ENCODE measurements at regions not wholly inside any gene's neighbourhood (a gene's known extent, or its start where the extent isn't known, plus 50 kb on each side); places are given as distances from the start of the nearest gene placed in this dataset.
A peak's percentile ranks its signal among the peaks of the same experiment; 100 is the strongest.

- DNase-seq (ENCODE audit: low read depth), result peak; percentile 31
Observed at GRCh38 chr9:90022474-90022873, 417.7 kb downstream of the GADD45G start.

- DNase-seq (ENCODE audit: low read depth), result no peak
Observed at GRCh38 chr9:90023861-90024260, 419.0 kb downstream of the GADD45G start.

DNA sequence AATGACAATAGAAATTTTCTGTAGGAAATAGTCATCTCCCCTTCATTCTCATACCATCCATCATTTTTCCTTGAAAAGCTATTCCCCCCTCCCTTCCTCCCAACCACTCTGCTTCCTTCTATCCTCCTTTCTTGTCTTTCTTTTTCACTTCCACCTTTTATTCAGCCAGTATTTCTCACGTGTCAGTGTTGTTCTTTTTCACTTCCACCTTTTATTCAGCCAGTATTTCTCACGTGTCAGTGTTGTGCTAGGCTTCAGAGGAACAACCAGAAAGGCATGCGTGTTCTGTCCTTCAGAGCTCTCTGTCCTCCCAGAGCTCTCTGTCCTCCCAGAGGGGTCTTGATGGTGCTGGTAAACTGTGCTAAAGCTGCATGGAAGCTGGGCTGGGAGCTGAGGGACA, 419.6 kb downstream of the GADD45G start:
- no peak for DNase-seq (ENCODE audit: low read depth)

GRCh38 chr9:90024823-90025222, 420.0 kb downstream of the GADD45G start:
- DNase-seq (ENCODE audit: low read depth), result no peak

DNA sequence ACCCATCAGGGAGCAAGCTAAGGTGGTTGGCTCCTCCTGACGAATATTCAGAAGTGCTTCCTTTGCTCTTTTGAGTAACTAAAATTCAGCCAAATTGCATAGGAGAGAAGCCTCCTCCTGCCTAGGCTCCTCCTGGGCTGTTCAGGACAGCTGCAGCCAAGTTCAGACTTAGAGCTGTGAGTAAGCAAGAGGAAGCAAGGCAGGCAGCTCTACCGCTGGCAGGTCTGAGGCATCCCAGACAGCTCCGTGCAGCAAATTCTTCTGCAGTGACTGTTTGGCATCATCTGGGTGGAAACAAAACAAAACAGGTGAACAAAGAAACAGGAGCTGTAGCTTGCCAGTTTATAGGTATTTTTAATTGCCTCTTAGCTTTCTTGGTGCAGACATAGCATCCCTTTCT, 421.0 kb downstream of the GADD45G start:
- DNase-seq (ENCODE audit: low read depth), result peak; percentile 73

DNA sequence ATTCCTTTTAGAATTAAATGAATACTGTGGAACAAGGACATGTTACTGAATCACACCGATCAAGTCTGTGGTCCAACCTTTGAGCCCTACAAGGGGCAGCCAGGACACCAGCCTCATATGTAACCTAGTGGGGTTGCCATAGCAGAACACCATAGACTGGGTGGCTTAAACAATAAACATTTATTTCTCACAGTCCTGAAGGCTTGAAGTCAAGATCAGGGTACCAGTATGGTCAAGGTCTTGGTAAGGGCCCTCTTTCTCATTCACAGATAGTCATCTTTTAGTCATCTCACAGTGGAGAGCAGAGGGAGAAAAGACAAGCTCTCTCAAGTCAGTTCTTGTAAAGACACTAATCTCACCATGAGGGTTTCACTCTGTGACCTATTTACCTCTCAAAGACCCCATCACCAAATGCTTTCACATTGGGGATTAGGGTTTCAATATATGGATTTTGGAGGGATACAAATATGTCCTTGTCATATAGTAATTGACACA, 422.5 kb downstream of the GADD45G start:
- no peak for DNase-seq (ENCODE audit: low read depth)

- DNase-seq (ENCODE audit: low read depth), result no peak
Observed at GRCh38 chr9:90029386-90029785, 424.6 kb downstream of the GADD45G start.

DNA sequence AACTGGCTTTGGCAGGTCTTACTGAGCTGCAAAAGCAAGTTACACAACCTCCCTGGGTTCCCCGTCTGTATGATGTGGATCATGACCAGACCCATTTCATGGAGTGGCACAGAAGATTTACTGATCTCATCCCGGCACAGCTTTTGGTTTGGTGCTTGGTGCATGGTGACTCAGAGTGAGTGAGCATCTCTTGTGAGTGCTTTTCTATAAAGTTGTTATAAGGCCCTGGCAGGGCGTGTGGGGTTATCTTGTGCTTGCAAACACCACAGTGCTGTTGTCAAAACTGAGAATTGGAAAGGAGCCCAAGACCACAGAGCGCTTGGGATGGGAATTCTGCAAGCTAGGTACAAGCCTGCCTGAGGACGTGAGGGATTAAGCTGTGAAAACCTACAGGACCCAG, 425.2 kb downstream of the GADD45G start:
- peak; percentile 77 for DNase-seq (ENCODE audit: low read depth)

DNA sequence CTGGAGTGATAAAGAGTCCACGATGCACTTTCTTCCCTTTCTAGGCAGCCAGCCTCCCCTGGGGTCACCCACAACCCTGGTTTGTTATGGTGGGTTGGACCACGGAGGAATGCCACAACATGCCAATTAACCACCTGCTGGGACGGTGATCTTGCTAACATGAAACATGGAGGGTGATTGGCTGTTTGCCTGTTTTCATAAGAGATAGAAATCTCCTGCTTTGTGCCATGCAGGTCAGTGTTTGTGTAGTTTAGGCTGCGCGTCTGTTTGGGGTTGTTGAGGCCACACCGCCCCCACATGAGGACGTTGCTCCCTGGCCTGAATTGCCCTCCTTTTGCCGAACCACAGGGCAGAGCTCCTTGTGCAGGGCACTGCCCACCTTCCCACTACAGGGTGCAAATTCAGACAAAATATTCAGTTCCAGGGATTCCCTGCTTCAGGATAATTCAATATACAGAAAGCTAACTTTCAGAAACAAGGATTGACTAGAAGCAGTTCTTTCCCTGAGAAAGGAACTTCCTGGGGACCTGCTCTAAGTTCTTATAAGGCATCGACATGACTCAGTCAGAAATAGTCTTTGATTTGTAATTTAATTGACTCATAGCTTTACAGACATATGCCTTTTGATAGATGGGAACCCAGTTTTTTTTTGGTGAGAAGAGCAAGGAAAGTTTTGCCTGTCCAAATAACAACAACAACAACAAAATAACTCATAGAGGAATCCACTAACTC, 427.6 kb downstream of the GADD45G start:
- peak; percentile 29 for DNase-seq (ENCODE audit: low read depth)

- DNase-seq (ENCODE audit: low read depth), result no peak
Observed at GRCh38 chr9:90033028-90033650, 428.3 kb downstream of the GADD45G start.

DNA sequence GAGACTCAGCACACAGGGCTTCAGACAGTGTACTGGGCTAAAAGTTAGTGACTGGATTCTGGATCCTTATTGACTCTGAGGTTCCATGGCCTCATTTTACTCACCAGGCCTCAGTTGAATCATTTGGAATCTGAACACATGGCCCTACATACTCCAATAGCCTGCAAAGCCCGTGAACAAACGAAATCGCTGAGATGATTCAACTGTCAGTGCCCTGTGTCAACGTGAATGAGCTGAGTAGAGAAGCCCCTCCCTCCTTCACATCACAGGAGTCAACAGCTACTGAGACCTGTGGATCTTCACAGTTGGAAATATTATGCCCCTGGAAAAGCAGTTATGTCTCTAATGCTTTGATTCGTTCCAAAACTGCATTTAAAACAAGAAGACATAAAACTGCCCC, 429.3 kb downstream of the GADD45G start:
- DNase-seq (ENCODE audit: low read depth), result no peak

DNA sequence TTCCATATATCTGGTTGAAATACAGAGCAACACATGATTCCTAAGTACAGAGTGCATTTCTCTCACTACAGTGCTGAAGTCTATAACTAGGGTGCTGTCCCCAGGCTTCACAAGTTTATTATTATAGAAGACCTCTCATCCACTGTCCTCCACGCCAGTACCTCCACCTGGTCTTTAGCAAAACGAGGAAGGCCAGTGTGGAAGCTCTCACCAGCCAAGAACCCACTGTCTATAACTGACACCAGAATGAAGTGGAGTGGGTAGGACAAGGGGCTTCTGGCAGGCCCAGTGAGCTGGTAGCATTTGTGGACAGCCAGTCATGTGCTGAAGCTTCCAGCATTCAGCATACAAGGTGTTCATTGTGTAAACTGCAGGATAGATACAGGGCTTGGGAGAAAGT, 430.7 kb downstream of the GADD45G start:
- no peak for DNase-seq (ENCODE audit: low read depth)

DNA sequence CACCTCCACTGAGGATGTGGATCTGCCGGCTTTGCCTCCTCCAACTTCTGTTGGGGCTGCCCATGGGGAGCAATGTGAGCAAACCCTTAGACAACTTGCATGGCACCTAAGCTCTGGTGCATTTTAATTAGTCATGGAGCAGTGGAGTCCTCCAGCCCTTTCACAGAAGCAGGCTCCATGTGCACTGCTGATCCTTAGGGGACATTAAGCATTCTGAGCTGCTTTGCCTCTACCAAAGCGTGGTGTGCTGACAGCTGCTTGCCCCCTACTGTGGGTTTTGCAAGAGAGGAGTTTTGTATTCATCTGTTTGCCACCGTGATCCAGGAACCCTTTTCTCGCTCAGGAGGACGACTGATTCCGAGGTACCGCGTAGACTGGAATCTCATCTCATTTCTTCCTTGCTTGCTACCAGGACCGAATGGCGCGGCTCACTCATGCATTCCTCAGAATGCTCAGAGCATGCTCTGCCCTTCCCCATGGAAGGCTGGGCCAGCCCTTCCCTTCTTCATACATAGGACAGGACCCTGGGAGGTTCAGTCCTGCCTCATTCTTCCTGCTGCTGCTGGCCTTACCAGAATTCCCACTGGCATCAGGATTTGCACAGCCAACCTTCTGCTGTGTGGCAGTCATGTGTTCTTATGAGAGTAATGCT, 432.5 kb downstream of the GADD45G start:
- no peak for DNase-seq (ENCODE audit: low read depth)

- DNase-seq (ENCODE audit: low read depth), result peak; percentile 62
Observed at GRCh38 chr9:90038763-90039162, 434.0 kb downstream of the GADD45G start.

- DNase-seq (ENCODE audit: low read depth), result peak; percentile 64
Observed at GRCh38 chr9:90044263-90044662, 439.5 kb downstream of the GADD45G start.

DNA sequence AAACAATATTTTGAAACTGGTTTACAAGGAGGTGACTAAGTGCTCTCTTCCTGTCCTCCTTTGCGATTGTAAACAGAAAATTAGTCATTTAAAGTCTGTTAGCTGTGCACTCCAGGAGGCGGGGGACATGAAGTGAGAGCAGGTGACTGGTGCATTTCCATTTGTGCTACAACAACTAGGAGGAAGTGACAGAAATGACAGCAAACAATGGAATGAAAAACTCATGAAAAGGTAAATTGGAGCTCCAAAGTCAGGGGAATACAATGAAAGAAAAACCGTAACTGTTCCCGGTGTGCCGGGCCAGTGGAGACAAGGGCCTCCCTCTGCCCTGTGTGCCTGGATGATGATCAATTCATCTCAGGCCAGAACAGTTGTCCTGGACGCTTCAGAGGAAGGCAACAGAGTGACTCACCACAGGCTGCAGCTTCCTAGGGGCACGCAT, 439.9 kb downstream of the GADD45G start:
- peak; percentile 87 for DNase-seq (ENCODE audit: low read depth)

DNA sequence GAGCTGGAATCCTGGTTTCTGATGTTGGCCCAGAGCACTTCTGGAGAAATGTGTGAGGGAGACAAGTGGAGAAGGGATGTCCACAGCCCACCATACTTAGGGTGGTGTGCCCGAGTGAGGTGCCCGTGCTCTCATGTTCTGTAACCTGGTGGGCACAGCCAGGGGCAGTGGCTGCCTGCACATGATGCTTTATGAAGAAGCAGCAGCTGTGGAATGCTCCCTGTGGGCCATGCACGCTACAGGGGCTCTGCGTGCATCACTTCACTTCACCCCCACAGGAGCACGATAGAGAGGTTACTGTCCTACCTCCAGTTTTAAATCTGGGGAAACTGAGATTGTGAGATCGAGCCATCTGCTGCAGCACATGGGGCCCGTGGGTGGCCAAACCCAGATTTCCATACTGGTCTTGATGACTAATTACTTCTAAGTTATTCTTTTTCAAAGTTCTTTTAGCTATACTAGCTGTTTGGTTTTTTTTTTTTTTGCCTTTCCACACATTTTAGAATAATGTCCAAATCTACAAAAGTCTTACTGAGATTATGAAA, 441.6 kb downstream of the GADD45G start:
- no peak for DNase-seq (ENCODE audit: low read depth)

- DNase-seq (ENCODE audit: low read depth), result no peak
Observed at GRCh38 chr9:90047828-90048227, 443.0 kb downstream of the GADD45G start.

- no peak for DNase-seq (ENCODE audit: low read depth)
Observed at GRCh38 chr9:90052366-90052765, 447.6 kb downstream of the GADD45G start.

DNA sequence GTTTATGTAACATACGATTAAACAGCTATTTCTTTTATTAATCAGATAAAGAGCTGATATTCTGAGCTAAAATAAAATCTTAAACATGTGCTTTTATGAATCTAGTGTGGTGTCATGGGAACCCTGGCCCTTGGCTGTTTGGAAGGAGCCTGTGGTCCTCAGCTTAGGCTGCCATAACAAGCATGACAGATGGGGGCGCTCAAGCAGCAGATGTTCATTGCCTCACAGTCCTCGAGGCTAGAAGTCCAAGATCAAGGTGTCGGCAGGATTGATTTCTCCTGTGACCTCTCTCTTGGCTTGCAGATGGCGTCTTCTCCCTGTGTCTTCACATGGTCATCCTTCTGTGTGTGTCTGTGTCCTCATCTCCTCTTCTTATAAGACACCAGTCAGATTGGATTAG, 448.2 kb downstream of the GADD45G start:
- DNase-seq (ENCODE audit: low read depth), result no peak

- peak; percentile 36 for DNase-seq (ENCODE audit: low read depth)
Observed at GRCh38 chr9:90054810-90055209, 450.0 kb downstream of the GADD45G start.

DNA sequence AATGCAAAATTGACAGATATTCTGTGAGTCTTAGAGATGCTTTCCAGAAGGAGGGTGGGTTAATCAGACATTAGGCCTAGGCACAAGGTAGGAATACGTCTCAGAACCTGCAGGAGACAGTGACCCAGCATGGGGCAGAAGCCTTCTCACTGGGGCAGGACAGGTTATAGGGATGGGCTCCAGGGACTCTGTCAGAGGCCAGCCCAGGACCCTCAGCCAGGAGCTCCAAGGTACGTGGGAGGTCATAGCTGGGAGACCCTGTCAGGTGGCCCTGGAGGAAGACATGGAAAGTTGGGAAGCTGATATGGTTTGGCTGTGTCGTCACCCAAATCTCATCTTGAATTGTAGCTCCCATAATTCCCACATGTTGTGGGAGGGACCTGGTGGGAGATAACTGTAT, 450.4 kb downstream of the GADD45G start:
- DNase-seq (ENCODE audit: low read depth), result no peak

DNA sequence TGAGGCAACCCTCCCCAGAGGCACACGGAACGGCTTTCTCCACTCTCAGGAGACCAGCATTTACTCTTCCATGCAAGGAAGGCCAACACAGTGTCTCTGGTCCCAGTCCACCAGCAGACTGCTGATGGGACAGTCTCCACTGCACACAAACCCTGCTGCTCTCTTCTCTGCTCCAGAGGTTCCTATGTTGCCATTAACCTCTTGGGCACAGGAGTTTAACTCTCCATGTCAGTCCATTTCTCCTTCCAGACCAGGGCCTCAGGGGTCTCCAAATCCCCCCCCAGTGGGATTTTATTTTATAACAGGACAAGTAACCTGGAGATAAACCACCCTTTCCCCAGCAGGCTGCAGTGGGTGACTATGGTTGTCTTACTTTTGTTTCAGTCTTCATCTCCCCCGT, 452.5 kb downstream of the GADD45G start:
- DNase-seq (ENCODE audit: low read depth), result no peak

Data from M059J (cell line).